ENCODE measurements at regions not wholly inside any gene's neighbourhood (a gene's known extent, or its start where the extent isn't known, plus 50 kb on each side); places are given as distances from the start of the nearest gene placed in this dataset.

GRCh38 chr3:144141496-144141895 is 169.9 kb downstream of the DIPK2A start:
- FAIRE-seq = no peak

GRCh38 chr3:144142151-144142840 is 170.7 kb downstream of the DIPK2A start:
- TF ChIP-seq, protein P1, sequence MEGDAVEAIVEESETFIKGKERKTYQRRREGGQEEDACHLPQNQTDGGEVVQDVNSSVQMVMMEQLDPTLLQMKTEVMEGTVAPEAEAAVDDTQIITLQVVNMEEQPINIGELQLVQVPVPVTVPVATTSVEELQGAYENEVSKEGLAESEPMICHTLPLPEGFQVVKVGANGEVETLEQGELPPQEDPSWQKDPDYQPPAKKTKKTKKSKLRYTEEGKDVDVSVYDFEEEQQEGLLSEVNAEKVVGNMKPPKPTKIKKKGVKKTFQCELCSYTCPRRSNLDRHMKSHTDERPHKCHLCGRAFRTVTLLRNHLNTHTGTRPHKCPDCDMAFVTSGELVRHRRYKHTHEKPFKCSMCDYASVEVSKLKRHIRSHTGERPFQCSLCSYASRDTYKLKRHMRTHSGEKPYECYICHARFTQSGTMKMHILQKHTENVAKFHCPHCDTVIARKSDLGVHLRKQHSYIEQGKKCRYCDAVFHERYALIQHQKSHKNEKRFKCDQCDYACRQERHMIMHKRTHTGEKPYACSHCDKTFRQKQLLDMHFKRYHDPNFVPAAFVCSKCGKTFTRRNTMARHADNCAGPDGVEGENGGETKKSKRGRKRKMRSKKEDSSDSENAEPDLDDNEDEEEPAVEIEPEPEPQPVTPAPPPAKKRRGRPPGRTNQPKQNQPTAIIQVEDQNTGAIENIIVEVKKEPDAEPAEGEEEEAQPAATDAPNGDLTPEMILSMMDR (IDR thresholded peaks at IDR 0.05; ENCODE audit: insufficient read depth, low read length, severe bottlenecking) = no peak
- peak; percentile 87 for DNase-seq (ENCODE audit: low read depth)
- Histone ChIP-seq H3K36me3 (ENCODE audit: control insufficient read depth, insufficient read depth, low read length) (no peaks in the 10 kb centered on the region), H3K4me3 (ENCODE audit: low read depth, low read length) (no peak overlapping the region), H3K27me3 (ENCODE audit: control insufficient read depth, insufficient read depth, low read length) (no peaks in the 10 kb centered on the region)
- FAIRE-seq = no peak

More at GRCh38 chr3:144141496-144141895, 169.9 kb downstream of the DIPK2A start:
- peak; percentile 8 for DNase-seq (ENCODE audit: low read depth)
- no peaks in the 10 kb centered on the region for H3K36me3 ChIP-seq (ENCODE audit: control insufficient read depth, insufficient read depth, low read length)
- TF ChIP-seq, protein P1 (IDR thresholded peaks at IDR 0.05; ENCODE audit: insufficient read depth, low read length, severe bottlenecking) = no peak
- no peak overlapping the region for H3K4me3 ChIP-seq (ENCODE audit: low read depth, low read length)
- H3K27me3 ChIP-seq (ENCODE audit: control insufficient read depth, insufficient read depth, low read length) = no peaks in the 10 kb centered on the region

DNA sequence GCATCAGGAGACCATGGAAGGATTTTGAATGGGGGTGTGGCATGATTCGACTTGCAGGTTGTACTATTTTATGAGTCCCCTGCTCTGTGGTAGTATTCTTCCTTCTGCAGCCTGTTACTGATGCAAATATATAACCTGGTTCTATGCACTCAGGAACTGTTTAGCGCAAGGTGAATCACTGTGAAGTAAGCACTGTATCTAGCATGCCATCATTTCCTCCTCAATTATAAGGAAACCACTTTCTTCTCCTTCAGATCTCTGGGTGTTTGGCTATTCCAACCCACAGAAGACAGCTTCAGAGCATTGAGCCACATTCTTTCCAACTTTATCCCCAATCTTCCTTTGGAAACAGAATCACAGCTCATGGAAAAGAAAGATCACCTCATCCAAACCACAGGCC is 176.7 kb downstream of the DIPK2A start:
- Histone ChIP-seq H3K27me3 (ENCODE audit: control insufficient read depth, insufficient read depth, low read length) (no peaks in the 10 kb centered on the region), H3K4me3 (ENCODE audit: low read depth, low read length) (no peak overlapping the region), H3K36me3 (ENCODE audit: control insufficient read depth, insufficient read depth, low read length) (no peaks in the 10 kb centered on the region)
- FAIRE-seq (no peak), DNase-seq (ENCODE audit: low read depth) (peak; percentile 59)
- TF ChIP-seq, protein P1 (IDR thresholded peaks at IDR 0.05; ENCODE audit: insufficient read depth, low read length, severe bottlenecking) = no peak

- TF ChIP-seq, protein P1 (IDR thresholded peaks at IDR 0.05; ENCODE audit: insufficient read depth, low read length, severe bottlenecking) = no peak
- FAIRE-seq = no peak
- Histone ChIP-seq H3K36me3 (ENCODE audit: control insufficient read depth, insufficient read depth, low read length) (no peaks in the 10 kb centered on the region), H3K4me3 (ENCODE audit: low read depth, low read length) (no peak overlapping the region), H3K27me3 (ENCODE audit: control insufficient read depth, insufficient read depth, low read length) (no peaks in the 10 kb centered on the region)
- DNase-seq (ENCODE audit: low read depth) = no peak
Measured at GRCh38 chr3:144151983-144152382, 180.4 kb downstream of the DIPK2A start.

DNA sequence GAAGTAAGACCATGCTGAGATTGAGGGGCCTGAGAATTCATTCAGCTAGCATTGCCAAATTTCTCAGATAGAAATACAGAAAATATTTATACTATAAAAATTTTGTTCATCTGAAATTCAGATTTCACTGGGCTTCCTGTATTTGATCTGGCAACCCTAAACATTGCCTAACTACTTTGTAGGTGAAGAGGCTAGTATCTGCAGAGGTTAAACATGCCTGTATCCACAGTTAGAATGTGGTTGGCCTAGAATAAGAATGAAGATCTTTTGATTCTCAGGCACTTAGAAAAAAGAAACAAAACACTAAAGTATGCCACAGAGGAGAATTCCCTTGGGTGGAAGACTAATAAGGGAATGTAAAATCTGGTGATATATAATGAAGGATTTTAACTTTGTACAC is 189.0 kb downstream of the DIPK2A start:
- no peak for DNase-seq (ENCODE audit: low read depth)
- no peak overlapping the region for H3K4me3 ChIP-seq (ENCODE audit: low read depth, low read length)
- no peaks in the 10 kb centered on the region for H3K27me3 ChIP-seq (ENCODE audit: control insufficient read depth, insufficient read depth, low read length)
- FAIRE-seq = no peak
- TF ChIP-seq, protein P1 (IDR thresholded peaks at IDR 0.05; ENCODE audit: insufficient read depth, low read length, severe bottlenecking) = no peak
- H3K36me3 ChIP-seq (ENCODE audit: control insufficient read depth, insufficient read depth, low read length) = no peaks in the 10 kb centered on the region

DNA sequence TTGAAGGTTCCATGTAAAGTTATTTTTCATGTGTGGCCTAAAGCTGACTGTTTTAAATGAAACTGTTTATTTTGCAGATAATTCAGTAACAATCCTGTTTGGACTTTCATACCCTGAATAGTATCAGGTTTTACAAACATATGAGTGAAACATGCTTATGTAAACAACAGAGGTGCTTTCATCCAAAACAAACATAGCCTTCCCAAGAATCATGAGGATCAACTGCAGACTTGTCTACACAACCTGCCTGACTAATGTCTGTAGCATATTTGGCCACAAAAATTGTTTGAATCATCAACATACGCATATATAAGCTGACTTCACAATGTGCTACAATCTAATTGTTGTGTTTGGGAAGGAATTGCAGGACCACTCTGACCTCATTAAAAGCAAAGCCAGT is 190.4 kb downstream of the DIPK2A start:
- Histone ChIP-seq H3K4me3 (ENCODE audit: low read depth, low read length) (no peak overlapping the region), H3K36me3 (ENCODE audit: control insufficient read depth, insufficient read depth, low read length) (no peaks in the 10 kb centered on the region), H3K27me3 (ENCODE audit: control insufficient read depth, insufficient read depth, low read length) (no peaks in the 10 kb centered on the region)
- FAIRE-seq = no peak
- TF ChIP-seq, protein P1 (IDR thresholded peaks at IDR 0.05; ENCODE audit: insufficient read depth, low read length, severe bottlenecking) = no peak
- peak; percentile 100 for DNase-seq (ENCODE audit: low read depth)
